ENCODE measurements at regions not wholly inside any gene's neighbourhood (a gene's known extent, or its start where the extent isn't known, plus 50 kb on each side); places are given as distances from the start of the nearest gene placed in this dataset.

- FAIRE-seq: no peak
- DNase-seq (ENCODE audit: insufficient read length, low spot score): no peak
Observed at GRCh38 chr10:106520698-106521097, 643.8 kb downstream of the SORCS1 start.

- FAIRE-seq (no peak), DNase-seq (ENCODE audit: insufficient read length, low spot score) (no peak)
Observed at GRCh38 chr10:106519376-106520030, 645.0 kb downstream of the SORCS1 start.

- no peak for FAIRE-seq
- no peak for DNase-seq (ENCODE audit: insufficient read length, low spot score)
Observed at GRCh38 chr10:106515206-106515790, 649.2 kb downstream of the SORCS1 start.

- no peak for FAIRE-seq
- no peak for DNase-seq (ENCODE audit: insufficient read length, low spot score)
Observed at GRCh38 chr10:106513352-106513771, 651.1 kb downstream of the SORCS1 start.

GRCh38 chr10:106511917-106512316 is 652.6 kb downstream of the SORCS1 start:
- FAIRE-seq (no peak), DNase-seq (ENCODE audit: insufficient read length, low spot score) (no peak)

- DNase-seq (ENCODE audit: insufficient read length, low spot score) (no peak), FAIRE-seq (no peak)
Observed at GRCh38 chr10:106508950-106509349, 655.6 kb downstream of the SORCS1 start.

- no peak for FAIRE-seq
Observed at GRCh38 chr10:106506526-106507283, 657.8 kb downstream of the SORCS1 start.

GRCh38 chr10:106504536-106504935 is 660.0 kb downstream of the SORCS1 start:
- DNase-seq (ENCODE audit: insufficient read length, low spot score): no peak
- FAIRE-seq: no peak

More at GRCh38 chr10:106506526-106507283, 657.8 kb downstream of the SORCS1 start:
- DNase-seq (ENCODE audit: insufficient read length, low spot score): no peak

- FAIRE-seq (no peak), DNase-seq (ENCODE audit: insufficient read length, low spot score) (no peak)
Observed at GRCh38 chr10:106502641-106503040, 661.9 kb downstream of the SORCS1 start.

GRCh38 chr10:106500925-106501525 is 663.5 kb downstream of the SORCS1 start:
- no peak for DNase-seq (ENCODE audit: insufficient read length, low spot score)
- no peak for FAIRE-seq

- FAIRE-seq (no peak), DNase-seq (ENCODE audit: insufficient read length, low spot score) (no peak)
Observed at GRCh38 chr10:106500041-106500924, 664.2 kb downstream of the SORCS1 start.

- DNase-seq (ENCODE audit: insufficient read length, low spot score) (no peak), FAIRE-seq (no peak)
Observed at GRCh38 chr10:106499448-106499847, 665.1 kb downstream of the SORCS1 start.

GRCh38 chr10:106498675-106499074 is 665.8 kb downstream of the SORCS1 start:
- no peak for DNase-seq (ENCODE audit: insufficient read length, low spot score)
- FAIRE-seq: no peak

- no peak for DNase-seq (ENCODE audit: insufficient read length, low spot score)
Observed at GRCh38 chr10:106495931-106496330, 668.6 kb downstream of the SORCS1 start.

GRCh38 chr10:106493751-106494150 is 670.8 kb downstream of the SORCS1 start:
- DNase-seq (ENCODE audit: insufficient read length, low spot score) (no peak), FAIRE-seq (no peak)

More at GRCh38 chr10:106495931-106496330, 668.6 kb downstream of the SORCS1 start:
- FAIRE-seq: no peak

GRCh38 chr10:106493226-106493625 is 671.3 kb downstream of the SORCS1 start:
- no peak for FAIRE-seq
- DNase-seq (ENCODE audit: insufficient read length, low spot score): no peak

- DNase-seq (ENCODE audit: insufficient read length, low spot score) (no peak), FAIRE-seq (no peak)
Observed at GRCh38 chr10:106487726-106488125, 676.8 kb downstream of the SORCS1 start.

GRCh38 chr10:106481598-106482275 is 682.8 kb downstream of the SORCS1 start:
- no peak for DNase-seq (ENCODE audit: insufficient read length, low spot score)
- no peak for FAIRE-seq

- DNase-seq (ENCODE audit: insufficient read length, low spot score) (no peak), FAIRE-seq (no peak)
Observed at GRCh38 chr10:106479636-106480035, 684.9 kb downstream of the SORCS1 start.

GRCh38 chr10:106474876-106475275 is 689.6 kb downstream of the SORCS1 start:
- DNase-seq (ENCODE audit: insufficient read length, low spot score) (no peak), FAIRE-seq (no peak)
